Subcutaneous abdominal adipose tissue (tissue), 5 donors: ENCODE measurements at regions not wholly inside any gene's neighbourhood (a gene's known extent, or its start where the extent isn't known, plus 50 kb on each side); places are given as distances from the start of the nearest gene placed in this dataset.

Experiments used
- H3K27ac ChIP-seq: one replicate; pipeline ENCODE4 v1.7.0; 2013; ENCODE audit warnings: low read depth, mild to moderate bottlenecking, inconsistent platforms, low read length, moderate library complexity
- H3K27me3 ChIP-seq, 5 donors: one replicate each; pipeline ENCODE4 v1.7.0; 2013; ENCODE audit warnings: low read length in 5 of 5, inconsistent platforms in 1 of 5; ENCODE audit not compliant: control insufficient read depth in 5 of 5, insufficient read depth in 4 of 5
- H3K36me3 ChIP-seq, 5 donors: one replicate each; pipeline ENCODE4 v1.7.0; 2013; ENCODE audit warnings: low read length in 5 of 5; ENCODE audit not compliant: control insufficient read depth in 5 of 5, insufficient read depth in 5 of 5
- H3K4me1 ChIP-seq, 5 donors: one replicate each; pipeline ENCODE4 v1.7.0; 2013; ENCODE audit warnings: low read length in 5 of 5, mild to moderate bottlenecking in 3 of 5, moderate library complexity in 1 of 5; ENCODE audit not compliant: control insufficient read depth in 5 of 5, insufficient read depth in 5 of 5
- H3K4me3 ChIP-seq, 5 donors: one replicate each; pipeline ENCODE4 v1.7.0; 2013; ENCODE audit warnings: low read length in 5 of 5, low read depth in 1 of 5
- H3K9ac ChIP-seq, 5 donors: one replicate each; pipeline ENCODE4 v1.7.0; 2013; ENCODE audit warnings: low read length in 5 of 5, mild to moderate bottlenecking in 4 of 5, moderate library complexity in 3 of 5
- H3K9me3 ChIP-seq, 5 donors: one replicate each; pipeline ENCODE4 v1.7.0; 2013; ENCODE audit warnings: low read length in 5 of 5; ENCODE audit not compliant: control insufficient read depth in 5 of 5
- donor health status: healthy.
- donor health status: healthy.
- donor health status: healthy.
- donor health status: healthy.
- donor health status: healthy.

DNA sequence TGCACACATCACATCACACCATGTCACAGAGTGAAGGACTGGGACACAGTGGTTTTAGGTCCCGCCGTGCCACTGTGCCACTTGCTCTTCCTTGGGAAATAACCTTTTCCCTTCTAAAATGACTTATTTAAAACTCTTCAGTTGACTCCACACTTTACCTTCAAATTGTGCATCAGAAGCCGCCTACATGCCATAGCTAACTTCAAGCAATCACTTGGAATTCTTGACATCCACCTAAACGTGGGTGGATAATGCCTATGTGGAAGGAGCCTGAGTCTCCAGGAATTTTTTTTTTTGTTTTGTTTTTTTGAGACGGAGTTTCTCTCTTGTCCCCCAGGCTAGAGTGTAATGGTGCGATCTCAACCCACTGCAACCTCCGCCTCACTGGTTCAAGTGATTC, 777.4 kb upstream of the TENM3 start:
- H3K4me1 ChIP-seq: peaks cover 0 to 8% (median 0%) of the 10 kb centered on the region in 5 donors
- H3K27me3 ChIP-seq: no peaks in the 10 kb centered on the region
- H3K36me3 ChIP-seq: no peaks in the 10 kb centered on the region
- no peak overlapping the region for H3K4me3 ChIP-seq
- no peak overlapping the region for H3K9ac ChIP-seq
- H3K27ac ChIP-seq: no peak overlapping the region
- no peaks in the 10 kb centered on the region for H3K9me3 ChIP-seq

DNA sequence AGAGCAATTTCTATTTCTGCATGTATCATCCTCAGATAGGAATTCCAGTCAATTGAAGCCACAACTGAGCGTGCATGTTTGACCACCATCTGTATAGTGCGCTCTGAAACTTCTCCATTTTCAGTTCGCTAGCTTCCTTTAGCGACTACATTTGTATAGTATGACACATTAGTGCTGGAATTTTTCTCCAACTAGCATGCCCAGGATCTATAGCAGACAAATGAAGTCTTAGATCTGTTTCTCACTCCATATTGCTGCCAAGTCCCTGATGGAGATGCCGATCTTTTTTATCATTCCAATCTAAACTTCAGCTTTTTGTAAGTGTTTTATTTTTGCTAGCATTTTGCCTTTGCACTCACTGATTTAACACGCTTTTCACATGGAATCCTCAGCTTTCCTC, 774.8 kb upstream of the TENM3 start:
- H3K9ac ChIP-seq: no peak overlapping the region
- H3K27me3 ChIP-seq: no peaks in the 10 kb centered on the region
- H3K27ac ChIP-seq: no peak overlapping the region
- no peak overlapping the region for H3K4me3 ChIP-seq
- H3K4me1 ChIP-seq: peaks cover 0 to 8% (median 0%) of the 10 kb centered on the region in 5 donors
- no peaks in the 10 kb centered on the region for H3K36me3 ChIP-seq
- H3K9me3 ChIP-seq: no peaks in the 10 kb centered on the region

DNA sequence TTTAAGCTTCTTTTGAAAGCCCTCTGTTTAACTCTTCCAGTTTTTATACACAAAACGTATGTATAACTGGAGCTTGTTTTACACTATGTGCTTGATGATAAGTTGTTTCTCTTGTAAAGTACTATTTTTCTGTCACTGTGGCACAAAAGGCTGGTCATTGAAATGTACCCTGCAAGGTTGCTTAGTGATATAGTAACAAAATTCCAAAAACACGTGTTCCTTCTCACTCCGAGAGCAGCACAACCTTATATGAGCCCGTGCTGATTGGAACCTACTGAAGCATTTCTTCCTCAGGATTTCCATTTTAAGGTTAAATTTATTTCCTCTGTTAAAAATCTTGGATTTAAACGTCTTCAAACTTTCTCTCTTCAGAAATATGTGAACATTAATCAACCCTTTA, 772.9 kb upstream of the TENM3 start:
- peak overlapping the region; percentile 77 for H3K27ac ChIP-seq
- peaks cover 0 to 14% (median 0%) of the 10 kb centered on the region in 5 donors for H3K4me1 ChIP-seq
- H3K9ac ChIP-seq: peak overlapping the region in 2 of 5 donors; percentile 52 to 68
- no peaks in the 10 kb centered on the region for H3K36me3 ChIP-seq
- H3K9me3 ChIP-seq: no peaks in the 10 kb centered on the region
- no peaks in the 10 kb centered on the region for H3K27me3 ChIP-seq
- no peak overlapping the region for H3K4me3 ChIP-seq

DNA sequence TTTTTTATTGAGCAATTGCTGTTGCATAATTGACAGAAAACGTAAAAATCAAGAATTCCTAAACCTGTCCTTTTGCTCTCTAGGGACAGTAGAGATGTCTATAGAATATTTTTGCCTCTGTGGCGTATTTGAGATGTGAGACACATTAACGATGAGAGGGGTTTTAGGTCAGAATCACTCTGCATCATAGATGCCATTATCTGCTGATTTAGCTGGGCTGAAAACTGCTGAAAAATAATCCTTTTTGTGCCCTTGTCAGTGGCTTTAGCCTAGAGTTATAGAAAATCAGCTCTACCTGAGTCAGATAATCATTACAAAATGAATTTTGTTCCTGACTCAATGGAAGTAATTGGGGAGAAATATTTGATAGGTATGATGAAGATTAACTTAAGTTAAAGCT, 767.8 kb upstream of the TENM3 start:
- Histone ChIP-seq H3K27ac (no peak overlapping the region), H3K9ac (no peak overlapping the region), H3K9me3 (no peaks in the 10 kb centered on the region), H3K4me3 (peak overlapping the region in 2 of 5 donors; percentile 15 to 16), H3K4me1 (peaks cover 0 to 13% (median 0%) of the 10 kb centered on the region in 5 donors), H3K27me3 (no peaks in the 10 kb centered on the region), H3K36me3 (no peaks in the 10 kb centered on the region)

DNA sequence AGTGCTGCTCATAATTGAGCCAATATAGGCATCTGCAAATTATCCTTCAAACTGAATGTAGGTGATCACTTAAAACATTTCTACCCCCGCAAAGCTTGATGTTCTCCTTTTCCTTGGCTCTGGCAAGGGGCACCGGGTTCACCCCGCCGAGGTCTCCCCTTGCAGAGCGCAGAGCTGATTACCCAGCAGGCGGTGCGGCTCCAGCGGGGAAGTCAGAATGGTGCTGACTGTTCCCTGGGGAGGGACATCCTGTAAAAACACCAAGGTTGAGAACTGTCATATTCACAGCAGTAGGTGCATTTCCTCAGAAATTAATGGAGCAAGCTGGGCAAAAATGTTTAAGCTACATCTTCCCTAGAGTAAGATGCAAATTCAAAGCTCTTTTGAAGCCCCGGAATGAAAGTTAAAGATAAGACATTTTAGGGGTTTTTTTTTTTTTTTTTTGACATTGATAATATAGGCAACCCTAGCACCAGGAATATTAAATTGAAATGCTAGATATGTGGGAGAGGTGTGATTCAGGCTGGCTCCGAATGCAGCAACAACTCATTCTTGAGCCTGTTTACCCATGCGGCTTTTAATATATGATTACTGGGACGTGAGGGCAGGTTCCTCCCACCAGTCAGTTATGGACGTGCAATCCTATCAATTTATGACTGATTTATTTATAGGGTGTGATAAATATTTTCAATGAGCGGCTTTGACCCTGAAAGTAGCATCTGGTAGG, 767.3 kb upstream of the TENM3 start:
- H3K27ac ChIP-seq: no peak overlapping the region
- no peaks in the 10 kb centered on the region for H3K27me3 ChIP-seq
- H3K9me3 ChIP-seq: no peaks in the 10 kb centered on the region
- H3K9ac ChIP-seq: no peak overlapping the region
- H3K4me1 ChIP-seq: peaks cover 0 to 13% (median 0%) of the 10 kb centered on the region in 5 donors
- peak overlapping the region in 2 of 5 donors; percentile 15 to 16 for H3K4me3 ChIP-seq
- H3K36me3 ChIP-seq: no peaks in the 10 kb centered on the region

DNA sequence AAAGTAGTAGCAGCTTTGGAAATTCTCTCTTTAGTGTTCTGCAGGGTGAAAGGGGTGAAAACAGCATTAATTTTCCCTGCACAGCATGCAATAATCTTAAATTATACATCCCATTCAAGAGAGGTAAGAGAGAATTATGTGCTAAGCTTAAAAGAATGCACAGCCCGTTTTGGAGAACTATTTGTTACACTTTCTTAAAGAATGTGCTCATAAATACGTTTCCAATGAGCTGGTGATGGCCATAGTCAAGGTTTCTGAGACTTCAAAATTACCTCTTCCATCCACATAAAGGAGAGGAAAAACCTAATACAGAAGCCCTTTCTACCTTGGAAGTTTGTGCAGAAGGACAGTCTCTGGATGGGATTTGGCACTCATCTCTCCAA, 766.7 kb upstream of the TENM3 start:
- Histone ChIP-seq H3K27me3 (no peaks in the 10 kb centered on the region), H3K4me1 (peaks cover 0 to 13% (median 0%) of the 10 kb centered on the region in 5 donors), H3K9me3 (no peaks in the 10 kb centered on the region), H3K36me3 (no peaks in the 10 kb centered on the region), H3K4me3 (no peak overlapping the region), H3K27ac (no peak overlapping the region), H3K9ac (no peak overlapping the region)

DNA sequence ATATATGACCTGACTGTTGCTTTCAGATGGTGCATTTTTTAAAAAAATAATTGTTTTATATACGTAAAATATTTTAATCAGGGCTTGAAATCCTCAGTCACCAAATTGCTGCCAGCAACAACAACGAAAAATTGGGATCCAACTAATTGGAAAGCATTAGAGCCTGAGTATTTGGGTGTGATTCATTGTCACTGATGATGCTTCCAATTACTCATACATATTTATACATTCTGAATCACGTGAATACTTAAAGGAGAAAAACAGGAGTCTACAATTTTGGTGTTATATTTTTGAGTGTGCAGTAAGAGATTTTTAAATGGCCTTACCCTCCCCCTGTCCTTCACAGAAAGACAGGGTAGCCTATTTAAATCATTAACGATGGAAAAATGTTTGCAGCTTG, 765.6 kb upstream of the TENM3 start:
- H3K36me3 ChIP-seq: no peaks in the 10 kb centered on the region
- no peak overlapping the region for H3K4me3 ChIP-seq
- no peaks in the 10 kb centered on the region for H3K27me3 ChIP-seq
- H3K4me1 ChIP-seq: peaks cover 0 to 13% (median 0%) of the 10 kb centered on the region in 5 donors
- H3K27ac ChIP-seq: no peak overlapping the region
- no peak overlapping the region for H3K9ac ChIP-seq
- H3K9me3 ChIP-seq: no peaks in the 10 kb centered on the region

DNA sequence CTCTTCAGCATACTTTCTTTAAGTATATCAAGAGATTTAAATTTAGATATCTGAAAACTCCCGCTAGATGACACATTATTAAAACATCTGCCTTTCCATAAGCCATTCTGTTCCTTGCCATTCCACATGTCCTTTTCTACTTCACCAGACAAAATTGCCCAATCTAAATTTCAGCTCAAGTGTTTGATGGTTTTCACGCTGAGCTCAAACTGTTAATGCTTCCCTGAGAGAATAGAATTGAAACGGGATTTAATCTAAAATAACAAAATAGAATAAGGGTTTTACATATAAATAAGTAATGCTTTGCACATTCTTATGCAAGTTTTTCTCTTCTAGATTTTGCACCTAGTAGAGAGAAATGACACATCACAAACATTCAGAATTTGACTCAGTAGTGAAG, 764.5 kb upstream of the TENM3 start:
- Histone ChIP-seq H3K9ac (no peak overlapping the region), H3K4me1 (peaks cover 0 to 13% (median 0%) of the 10 kb centered on the region in 5 donors), H3K36me3 (no peaks in the 10 kb centered on the region), H3K27me3 (no peaks in the 10 kb centered on the region), H3K4me3 (no peak overlapping the region), H3K9me3 (no peaks in the 10 kb centered on the region), H3K27ac (no peak overlapping the region)

DNA sequence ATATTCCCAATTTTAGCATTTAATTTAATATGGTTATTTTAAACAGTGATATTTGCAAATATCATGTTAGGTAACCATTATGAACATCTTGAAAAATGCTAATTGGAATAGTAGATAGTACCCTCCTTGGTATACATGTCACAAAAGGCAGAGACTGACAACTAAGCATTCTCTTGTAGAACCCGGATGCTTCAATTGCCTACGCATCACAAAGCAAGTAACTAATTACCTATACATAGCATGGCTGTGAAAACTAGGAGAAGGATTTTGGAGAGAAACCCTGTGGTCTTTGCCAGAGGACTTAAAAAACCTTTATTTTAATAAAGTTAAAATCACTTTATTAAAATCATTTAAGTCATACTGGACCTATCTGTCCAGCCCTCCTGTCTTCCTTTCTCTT, 764.1 kb upstream of the TENM3 start:
- Histone ChIP-seq H3K4me1 (peaks cover 0 to 13% (median 0%) of the 10 kb centered on the region in 5 donors), H3K9me3 (no peaks in the 10 kb centered on the region), H3K9ac (no peak overlapping the region), H3K27me3 (no peaks in the 10 kb centered on the region), H3K27ac (no peak overlapping the region), H3K4me3 (no peak overlapping the region), H3K36me3 (no peaks in the 10 kb centered on the region)

DNA sequence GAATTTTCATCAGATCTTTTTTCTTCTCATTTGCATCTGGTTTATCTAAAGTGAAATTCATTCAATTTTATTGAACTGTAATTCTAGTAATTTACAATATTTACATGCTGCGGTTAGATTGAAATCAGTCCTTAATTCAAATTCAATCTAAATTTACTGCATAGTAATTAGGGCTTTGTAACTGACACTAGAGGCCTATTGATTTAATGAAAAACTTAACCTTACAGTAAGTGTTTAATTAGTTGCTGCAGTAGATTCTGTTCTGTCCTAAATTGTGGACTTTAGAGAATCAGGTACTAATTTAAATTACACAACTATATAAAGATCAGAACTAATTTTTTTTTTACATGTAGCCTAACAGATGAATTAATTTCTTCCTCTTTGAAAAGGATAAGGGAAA, 758.8 kb upstream of the TENM3 start:
- Histone ChIP-seq H3K9ac (no peak overlapping the region), H3K36me3 (no peaks in the 10 kb centered on the region), H3K4me1 (peaks cover 0 to 11% (median 0%) of the 10 kb centered on the region in 5 donors), H3K4me3 (no peak overlapping the region), H3K27me3 (no peaks in the 10 kb centered on the region), H3K27ac (no peak overlapping the region), H3K9me3 (no peaks in the 10 kb centered on the region)
